NOMO-1 treated with DMSO at 0.1 percent for 48 hours (cell line): ENCODE measurements at regions not wholly inside any gene's neighbourhood (a gene's known extent, or its start where the extent isn't known, plus 50 kb on each side); places are given as distances from the start of the nearest gene placed in this dataset.
"Not testable (repeated sequence)": the region's sequence is repeated elsewhere in the genome, so short reads cannot be mapped to it uniquely, and the experiment has no call there.

Source experiments
- DNase-seq: peaks from one replicate; lab custom pipeline; 2025; ENCODE audit not compliant: unreplicated experiment; lab: John Stamatoyannopoulos, UW

DNA sequence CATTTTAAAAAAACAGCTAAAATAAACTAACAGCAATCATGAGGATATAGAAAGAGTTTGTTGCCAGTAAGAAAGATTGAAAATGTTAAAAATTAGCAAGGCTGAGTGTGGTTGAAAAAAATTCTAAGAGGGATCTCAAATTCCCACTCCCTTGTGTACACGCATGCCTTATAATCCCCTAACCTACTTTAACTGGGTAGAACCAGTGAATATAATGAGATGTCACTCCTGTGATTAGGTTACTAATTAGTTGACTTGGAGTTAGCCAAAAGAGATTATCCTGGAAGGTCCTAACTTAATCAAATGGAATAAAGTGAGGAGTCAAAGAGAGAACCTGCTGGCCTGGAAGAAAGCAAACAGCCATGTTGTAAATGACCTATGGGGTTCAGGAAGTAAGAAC is 286.0 kb upstream of the TGFBR2 start:
- no peak for DNase-seq

GRCh38 chr3:30321065-30321464 is 285.3 kb upstream of the TGFBR2 start:
- no peak for DNase-seq

DNA sequence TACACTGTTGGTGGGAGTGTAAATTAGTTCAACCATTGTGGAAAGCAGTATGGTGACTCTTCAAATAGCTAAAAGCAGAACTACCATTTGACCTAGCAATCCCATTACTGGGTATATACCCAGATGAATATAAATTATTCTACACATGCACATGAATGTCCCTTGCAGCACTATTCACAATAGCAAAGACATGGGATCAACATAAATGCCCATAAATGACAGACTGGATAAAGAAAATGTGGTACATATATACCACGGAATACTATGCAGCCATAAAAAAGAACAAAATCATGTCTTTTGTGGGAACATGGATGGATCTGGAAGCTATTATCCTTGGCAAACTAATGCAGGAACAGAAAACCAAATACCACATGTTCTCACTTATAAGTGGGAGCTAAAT is 282.8 kb upstream of the TGFBR2 start:
- DNase-seq: not testable (repeated sequence)

DNA sequence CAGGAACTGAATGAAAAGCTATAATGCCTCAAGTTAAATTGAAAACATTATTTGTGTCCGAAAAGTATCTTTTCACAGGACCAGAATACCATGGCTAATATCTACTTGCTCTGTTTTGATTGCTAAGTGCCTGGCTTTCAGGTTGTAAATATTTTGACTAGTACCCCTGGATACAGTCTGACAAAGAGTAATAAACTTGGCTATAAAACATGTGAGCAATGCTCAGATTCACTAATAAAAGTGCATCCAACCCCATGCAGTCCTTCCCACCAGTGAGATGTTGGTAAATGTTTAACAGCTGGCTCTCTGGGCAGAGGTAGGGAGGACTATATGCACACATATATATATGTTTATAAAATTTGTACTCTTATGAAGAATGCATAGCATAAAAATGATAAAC is 281.8 kb upstream of the TGFBR2 start:
- DNase-seq: no peak

DNA sequence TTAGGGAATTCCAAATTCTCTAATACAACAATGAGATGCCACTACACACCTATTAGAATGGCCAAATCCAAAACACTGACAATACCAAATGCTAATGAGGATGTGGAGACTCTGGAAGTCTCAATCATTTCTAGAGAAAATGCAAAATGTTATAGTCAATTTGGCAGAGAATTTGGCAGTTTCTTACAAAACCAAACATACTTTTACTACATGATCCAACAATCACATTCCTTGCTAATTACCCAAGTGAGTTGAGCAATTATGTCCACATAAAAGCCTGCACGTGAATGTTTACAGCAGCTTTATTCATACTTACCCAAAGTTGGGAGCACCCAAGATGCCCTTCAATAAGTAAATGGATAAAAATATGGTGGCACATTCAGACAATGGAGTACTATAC is 278.4 kb upstream of the TGFBR2 start:
- not testable (repeated sequence) for DNase-seq

DNA sequence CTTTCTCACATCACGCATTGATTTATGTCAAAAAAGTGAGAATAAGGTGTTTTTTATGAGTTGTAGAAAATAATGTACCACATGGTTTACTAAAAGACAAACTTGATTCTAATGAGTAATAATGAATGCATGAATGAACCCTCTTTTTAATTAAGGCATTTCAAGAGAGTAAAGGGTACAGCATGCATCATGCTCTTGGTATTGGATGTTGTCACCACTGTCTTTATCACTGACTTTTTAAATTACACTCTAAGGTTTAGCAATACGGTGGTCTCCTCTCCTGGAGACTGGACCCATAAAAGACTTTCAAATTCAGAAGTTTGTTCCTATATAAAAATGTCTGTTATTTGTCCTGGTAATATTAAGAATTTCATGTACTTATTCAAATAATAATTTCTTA is 277.5 kb upstream of the TGFBR2 start:
- DNase-seq: not testable (repeated sequence)

DNA sequence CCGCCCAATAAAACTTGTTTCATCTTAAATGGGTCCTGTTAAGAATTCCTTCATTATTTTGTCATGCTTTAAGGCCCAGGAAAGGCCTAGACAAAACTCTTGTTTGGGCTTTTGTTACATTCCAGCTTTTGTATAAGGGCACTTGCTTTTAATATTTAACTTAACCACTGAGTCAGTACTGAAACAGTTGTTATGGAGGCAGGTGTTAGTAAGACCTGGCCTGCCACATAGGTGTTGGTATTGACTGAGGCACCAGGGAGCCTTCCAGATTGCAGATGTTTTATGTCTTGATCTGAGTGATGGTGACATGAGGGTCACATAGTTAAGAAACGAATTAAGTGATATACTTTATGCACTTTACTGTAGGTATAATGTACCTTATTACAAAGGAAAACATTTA is 274.9 kb upstream of the TGFBR2 start:
- DNase-seq: no peak

GRCh38 chr3:30332196-30333021 is 274.0 kb upstream of the TGFBR2 start:
- no peak for DNase-seq

- DNase-seq: no peak
Observed at GRCh38 chr3:30333143-30333542, 273.3 kb upstream of the TGFBR2 start.

GRCh38 chr3:30333903-30334302 is 272.5 kb upstream of the TGFBR2 start:
- no peak for DNase-seq

- DNase-seq: no peak
Observed at GRCh38 chr3:30340500-30340899, 265.9 kb upstream of the TGFBR2 start.

DNA sequence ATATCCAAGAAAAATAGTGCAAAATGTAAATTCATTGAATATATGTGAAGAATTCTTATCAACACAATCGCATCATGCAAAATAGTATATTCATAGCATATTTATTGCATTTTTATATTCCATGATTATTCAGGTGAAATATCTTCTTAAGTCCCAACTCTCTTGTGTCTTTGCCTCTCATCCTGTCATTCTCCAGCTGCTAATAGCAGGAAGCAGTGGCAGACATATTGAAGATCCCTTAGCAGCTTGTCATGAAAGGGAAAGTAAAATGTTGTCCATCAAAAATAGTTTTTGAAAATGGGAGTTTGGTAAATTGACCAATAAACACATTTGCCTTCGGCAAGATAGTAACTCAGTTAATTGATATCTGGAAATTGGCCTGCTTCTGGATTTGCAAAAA is 265.3 kb upstream of the TGFBR2 start:
- no peak for DNase-seq

- no peak for DNase-seq
Observed at GRCh38 chr3:30341851-30342250, 264.6 kb upstream of the TGFBR2 start.

GRCh38 chr3:30342318-30343060 is 263.9 kb upstream of the TGFBR2 start:
- no peak for DNase-seq

DNA sequence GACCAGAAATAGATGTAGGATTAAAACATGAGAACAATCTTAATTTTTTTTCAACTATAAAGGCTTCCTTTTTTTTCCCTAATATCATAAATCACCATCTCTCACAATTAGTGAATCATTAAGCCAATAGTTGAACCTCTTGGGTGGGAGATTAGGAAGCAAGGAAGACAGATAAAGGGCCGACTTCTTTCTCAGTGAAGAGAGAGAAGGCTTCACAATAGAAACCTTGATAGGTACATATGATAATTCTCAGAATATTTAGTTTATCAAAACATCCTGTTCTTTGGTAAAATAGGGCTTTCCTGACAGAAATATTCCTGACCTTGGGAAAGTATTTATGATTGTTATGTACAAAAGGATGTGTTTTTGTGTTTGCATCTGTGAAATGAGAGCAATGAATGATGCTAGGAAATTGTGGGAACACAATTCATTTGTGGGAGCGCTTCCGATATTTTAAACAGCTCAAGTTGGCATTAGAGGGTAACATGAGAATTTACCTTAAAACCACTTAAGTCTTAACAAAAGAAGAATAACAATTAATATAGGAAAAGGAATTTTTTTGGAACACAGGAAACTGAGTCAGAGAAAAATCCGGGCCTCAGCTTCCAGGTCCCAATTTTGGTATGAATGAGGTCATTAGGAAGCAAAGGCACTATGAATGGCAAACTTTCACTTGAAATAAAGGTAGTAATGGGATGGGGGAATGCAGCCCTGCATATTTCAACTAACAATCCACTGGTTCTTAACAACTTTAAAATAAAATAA is 263.2 kb upstream of the TGFBR2 start:
- DNase-seq: no peak

DNA sequence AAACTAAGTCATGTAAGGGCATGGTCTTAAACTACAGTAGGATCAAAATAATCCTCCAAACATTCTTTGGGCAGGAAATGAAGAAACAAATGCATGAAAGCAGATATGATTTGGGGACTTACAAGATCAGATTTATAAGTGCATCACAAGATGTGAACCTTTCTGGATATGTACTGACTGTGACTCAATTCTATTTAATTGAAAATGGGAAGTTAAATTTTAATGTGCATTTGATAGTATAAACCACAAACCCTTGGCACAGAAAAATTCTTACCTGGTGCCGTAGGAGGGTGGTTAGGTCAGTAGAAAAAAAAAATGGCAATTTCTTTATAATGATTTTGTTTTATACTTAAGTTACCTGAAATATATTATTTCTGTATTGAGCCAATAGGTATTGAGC is 262.5 kb upstream of the TGFBR2 start:
- DNase-seq: no peak

GRCh38 chr3:30344288-30344687 is 262.1 kb upstream of the TGFBR2 start:
- no peak for DNase-seq

- no peak for DNase-seq
Observed at GRCh38 chr3:30346933-30347320, 259.5 kb upstream of the TGFBR2 start.

DNA sequence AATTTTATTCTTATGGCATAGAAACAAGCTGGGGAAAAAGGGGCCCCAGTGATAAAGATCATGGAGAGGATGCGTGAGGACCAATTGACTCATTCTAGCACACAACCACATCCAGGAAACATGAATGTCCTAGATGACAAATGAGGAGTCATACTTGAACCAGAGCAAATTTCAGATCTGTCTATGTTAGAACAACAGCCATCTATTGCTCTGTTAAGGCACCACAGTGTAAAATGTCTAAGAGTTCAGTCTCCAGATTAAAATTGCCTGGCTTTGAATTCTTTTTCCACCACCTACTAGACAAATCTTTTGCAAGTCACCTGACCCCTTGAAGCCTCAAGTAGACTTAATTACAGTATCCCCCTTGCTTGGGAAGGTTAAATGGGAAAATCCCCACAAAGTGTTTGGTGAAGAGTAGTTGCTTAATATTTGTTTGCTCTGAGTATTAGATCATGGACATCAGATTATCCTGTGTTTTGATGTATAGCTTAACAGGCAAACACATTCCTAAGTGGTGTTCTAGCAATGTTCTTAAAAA is 258.7 kb upstream of the TGFBR2 start:
- DNase-seq: no peak

- DNase-seq: no peak
Observed at GRCh38 chr3:30349507-30349906, 256.9 kb upstream of the TGFBR2 start.

GRCh38 chr3:30350011-30350410 is 256.4 kb upstream of the TGFBR2 start:
- no peak for DNase-seq
